ENCODE measurements at regions not wholly inside any gene's neighbourhood (a gene's known extent, or its start where the extent isn't known, plus 50 kb on each side); places are given as distances from the start of the nearest gene placed in this dataset.

DNA sequence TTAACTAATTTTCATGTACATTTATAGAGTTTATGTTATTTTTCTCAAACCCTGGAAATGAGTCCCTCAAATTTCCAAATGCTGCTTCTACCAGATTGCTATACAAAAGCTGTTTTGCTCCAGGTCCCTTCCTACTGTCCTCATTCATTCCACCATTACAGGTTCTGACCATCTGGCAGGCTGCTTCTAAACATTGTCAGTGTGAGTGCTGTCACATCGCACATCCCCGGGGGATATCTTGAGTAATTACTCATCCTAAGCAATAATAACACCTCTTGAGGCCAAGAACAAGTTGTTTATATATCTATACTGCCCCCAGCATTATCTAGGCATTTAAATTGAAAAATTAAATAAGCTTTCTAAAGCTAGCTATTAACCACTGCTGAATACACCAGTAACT is 1675.3 kb upstream of the CDH6 start:
- no peak overlapping the region for H3K27ac ChIP-seq (ENCODE audit: insufficient read depth, low read length)
- H4K20me1 ChIP-seq (ENCODE audit: control insufficient read depth, extremely low read depth, insufficient read depth, low read length) = no peaks in the 10 kb centered on the region
- H3K4me2 ChIP-seq (ENCODE audit: extremely low read depth, insufficient read depth, low read length) = no peak overlapping the region
- no peaks in the 10 kb centered on the region for H3K9me3 ChIP-seq (ENCODE audit: control insufficient read depth, insufficient read depth, low read depth, low read length)
- no peaks in the 10 kb centered on the region for H3K36me3 ChIP-seq (ENCODE audit: control insufficient read depth, insufficient read depth, low read length)
- H3K27me3 ChIP-seq (ENCODE audit: control insufficient read depth, insufficient read depth, low read length) = no peaks in the 10 kb centered on the region
- H3K4me3 ChIP-seq (replicated peaks in 1 of 4; ENCODE audit: control extremely low read depth in 1 of 4, insufficient read depth in 1 of 4, low read depth in 3 of 4, low read length in 4 of 4) = no peak overlapping the region
- DNase-seq (ENCODE audit: low read depth in 2 of 2) = no peak
- no peaks in the 10 kb centered on the region for H3K79me2 ChIP-seq (ENCODE audit: control insufficient read depth, insufficient read depth, low read length)
- TF ChIP-seq EZH2 (IDR thresholded peaks at IDR 0.05; ENCODE audit: low read length, missing control alignments) = no peak
- TF ChIP-seq, protein P1, sequence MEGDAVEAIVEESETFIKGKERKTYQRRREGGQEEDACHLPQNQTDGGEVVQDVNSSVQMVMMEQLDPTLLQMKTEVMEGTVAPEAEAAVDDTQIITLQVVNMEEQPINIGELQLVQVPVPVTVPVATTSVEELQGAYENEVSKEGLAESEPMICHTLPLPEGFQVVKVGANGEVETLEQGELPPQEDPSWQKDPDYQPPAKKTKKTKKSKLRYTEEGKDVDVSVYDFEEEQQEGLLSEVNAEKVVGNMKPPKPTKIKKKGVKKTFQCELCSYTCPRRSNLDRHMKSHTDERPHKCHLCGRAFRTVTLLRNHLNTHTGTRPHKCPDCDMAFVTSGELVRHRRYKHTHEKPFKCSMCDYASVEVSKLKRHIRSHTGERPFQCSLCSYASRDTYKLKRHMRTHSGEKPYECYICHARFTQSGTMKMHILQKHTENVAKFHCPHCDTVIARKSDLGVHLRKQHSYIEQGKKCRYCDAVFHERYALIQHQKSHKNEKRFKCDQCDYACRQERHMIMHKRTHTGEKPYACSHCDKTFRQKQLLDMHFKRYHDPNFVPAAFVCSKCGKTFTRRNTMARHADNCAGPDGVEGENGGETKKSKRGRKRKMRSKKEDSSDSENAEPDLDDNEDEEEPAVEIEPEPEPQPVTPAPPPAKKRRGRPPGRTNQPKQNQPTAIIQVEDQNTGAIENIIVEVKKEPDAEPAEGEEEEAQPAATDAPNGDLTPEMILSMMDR (conservative IDR thresholded peaks at IDR 0.05 in 1 of 2, IDR thresholded peaks at IDR 0.05 in 1 of 2; ENCODE audit: low read depth in 1 of 2, low read length in 2 of 2) = no peak
- H2AFZ ChIP-seq (ENCODE audit: low read length) = no peak overlapping the region
- H3K4me1 ChIP-seq (ENCODE audit: control insufficient read depth, extremely low read depth, insufficient read depth, low read length) = no peaks in the 10 kb centered on the region
- no peak overlapping the region for H3K9ac ChIP-seq (ENCODE audit: insufficient read depth, low read length)

DNA sequence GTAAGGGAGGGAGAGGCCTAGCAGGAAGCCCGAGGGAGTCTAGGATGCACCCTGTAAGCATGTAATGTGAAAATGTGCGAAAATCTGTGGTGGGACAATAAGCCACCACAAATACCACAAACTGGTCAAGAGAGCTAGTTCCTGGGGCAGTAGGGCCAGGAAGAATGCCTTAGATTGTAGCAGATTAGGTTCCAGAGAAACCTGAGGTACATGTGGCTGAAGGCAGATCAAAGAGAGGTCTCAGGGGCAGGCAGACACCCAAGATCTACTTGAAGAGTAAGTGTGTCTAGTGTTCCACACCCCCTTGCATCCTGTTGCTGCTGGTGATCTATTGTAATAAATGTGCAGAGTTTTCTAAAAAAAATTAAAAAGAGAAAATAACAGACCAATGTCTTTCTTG is 1677.3 kb upstream of the CDH6 start:
- no peak for DNase-seq (ENCODE audit: low read depth in 2 of 2)
- no peak overlapping the region for H3K4me3 ChIP-seq (replicated peaks in 1 of 4; ENCODE audit: control extremely low read depth in 1 of 4, insufficient read depth in 1 of 4, low read depth in 3 of 4, low read length in 4 of 4)

GRCh38 chr5:29508131-29508530 is 1685.4 kb upstream of the CDH6 start:
- Histone ChIP-seq H4K20me1 (ENCODE audit: control insufficient read depth, extremely low read depth, insufficient read depth, low read length) (no peaks in the 10 kb centered on the region), H3K27me3 (ENCODE audit: control insufficient read depth, insufficient read depth, low read length) (no peaks in the 10 kb centered on the region), H3K4me2 (ENCODE audit: extremely low read depth, insufficient read depth, low read length) (no peak overlapping the region), H3K36me3 (ENCODE audit: control insufficient read depth, insufficient read depth, low read length) (no peaks in the 10 kb centered on the region), H3K27ac (ENCODE audit: insufficient read depth, low read length) (no peak overlapping the region), H3K9ac (ENCODE audit: insufficient read depth, low read length) (no peak overlapping the region), H3K4me3 (replicated peaks in 1 of 4; ENCODE audit: control extremely low read depth in 1 of 4, insufficient read depth in 1 of 4, low read depth in 3 of 4, low read length in 4 of 4) (no peak overlapping the region), H2AFZ (ENCODE audit: low read length) (no peak overlapping the region), H3K79me2 (ENCODE audit: control insufficient read depth, insufficient read depth, low read length) (no peaks in the 10 kb centered on the region), H3K9me3 (ENCODE audit: control insufficient read depth, insufficient read depth, low read depth, low read length) (no peaks in the 10 kb centered on the region), H3K4me1 (ENCODE audit: control insufficient read depth, extremely low read depth, insufficient read depth, low read length) (no peaks in the 10 kb centered on the region)
- no peak for DNase-seq (ENCODE audit: low read depth in 2 of 2)
- TF ChIP-seq, protein P1 (conservative IDR thresholded peaks at IDR 0.05 in 1 of 2, IDR thresholded peaks at IDR 0.05 in 1 of 2; ENCODE audit: low read depth in 1 of 2, low read length in 2 of 2) = no peak

More for the DNA sequence above, 1677.3 kb upstream of the CDH6 start:
- no peak overlapping the region for H3K27ac ChIP-seq (ENCODE audit: insufficient read depth, low read length)
- no peaks in the 10 kb centered on the region for H4K20me1 ChIP-seq (ENCODE audit: control insufficient read depth, extremely low read depth, insufficient read depth, low read length)
- H3K36me3 ChIP-seq (ENCODE audit: control insufficient read depth, insufficient read depth, low read length) = no peaks in the 10 kb centered on the region
- no peak overlapping the region for H3K9ac ChIP-seq (ENCODE audit: insufficient read depth, low read length)
- TF ChIP-seq, protein P1 (conservative IDR thresholded peaks at IDR 0.05 in 1 of 2, IDR thresholded peaks at IDR 0.05 in 1 of 2; ENCODE audit: low read depth in 1 of 2, low read length in 2 of 2) = no peak
- no peak for TF ChIP-seq EZH2 (IDR thresholded peaks at IDR 0.05; ENCODE audit: low read length, missing control alignments)
- H3K79me2 ChIP-seq (ENCODE audit: control insufficient read depth, insufficient read depth, low read length) = no peaks in the 10 kb centered on the region
- H2AFZ ChIP-seq (ENCODE audit: low read length) = no peak overlapping the region
- H3K4me1 ChIP-seq (ENCODE audit: control insufficient read depth, extremely low read depth, insufficient read depth, low read length) = no peaks in the 10 kb centered on the region
- no peak overlapping the region for H3K4me2 ChIP-seq (ENCODE audit: extremely low read depth, insufficient read depth, low read length)
- no peaks in the 10 kb centered on the region for H3K9me3 ChIP-seq (ENCODE audit: control insufficient read depth, insufficient read depth, low read depth, low read length)
- no peaks in the 10 kb centered on the region for H3K27me3 ChIP-seq (ENCODE audit: control insufficient read depth, insufficient read depth, low read length)

All from fibroblast of lung (primary cell).